ENCODE measurements at regions not wholly inside any gene's neighbourhood (a gene's known extent, or its start where the extent isn't known, plus 50 kb on each side); places are given as distances from the start of the nearest gene placed in this dataset.

DNA sequence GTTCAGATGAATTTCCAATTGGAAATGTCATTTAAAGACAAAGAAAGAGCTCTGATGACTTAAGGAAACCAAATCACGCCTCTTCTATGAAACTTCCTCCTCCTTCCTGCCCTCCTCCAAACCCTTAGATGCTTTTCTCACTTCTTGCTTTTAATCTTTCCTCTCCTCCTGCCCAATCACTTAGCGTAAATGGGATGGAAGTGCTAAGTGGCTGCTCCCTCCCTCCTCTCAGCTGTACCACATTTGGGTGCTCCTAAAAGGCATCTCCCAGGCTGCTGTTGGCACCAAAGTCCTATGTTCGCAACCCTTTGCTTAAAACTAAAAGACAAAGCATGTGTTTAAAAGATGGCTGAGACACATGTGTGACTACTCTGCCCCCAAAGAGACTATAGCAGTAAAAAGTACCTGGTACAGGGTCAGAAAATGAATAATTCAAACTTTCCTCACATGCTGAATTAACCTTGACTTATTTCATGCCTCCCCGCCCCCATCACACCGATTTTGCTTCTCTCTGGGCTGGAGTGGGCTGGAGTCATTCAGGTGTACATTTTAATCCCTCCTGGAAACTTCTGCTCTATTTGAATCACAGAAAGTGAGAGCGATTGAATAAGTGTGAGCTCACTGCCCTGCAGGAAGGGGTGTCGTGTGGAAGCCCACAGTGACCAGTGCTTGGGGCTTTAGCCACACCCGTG lies 59.2 kb upstream of the KLF7 start (continued):
- TF ChIP-seq JUND (IDR thresholded peaks at IDR 0.05; ENCODE audit: borderline replicate concordance, low read depth, low read length) (no peak), JUND (tag; IDR thresholded peaks at IDR 0.05; ENCODE audit: borderline replicate concordance, low read depth, low read length) (no peak), ZNF583 (CRISPR knock-in tag; IDR thresholded peaks at IDR 0.05) (no peak), RHOXF2B (CRISPR knock-in tag; conservative IDR thresholded peaks at IDR 0.05) (no peak), LEF1 (IDR thresholded peaks at IDR 0.05) (no peak), SMARCB1 (IDR thresholded peaks at IDR 0.05; ENCODE audit: insufficient read length, low read depth) (no peak)

DNA sequence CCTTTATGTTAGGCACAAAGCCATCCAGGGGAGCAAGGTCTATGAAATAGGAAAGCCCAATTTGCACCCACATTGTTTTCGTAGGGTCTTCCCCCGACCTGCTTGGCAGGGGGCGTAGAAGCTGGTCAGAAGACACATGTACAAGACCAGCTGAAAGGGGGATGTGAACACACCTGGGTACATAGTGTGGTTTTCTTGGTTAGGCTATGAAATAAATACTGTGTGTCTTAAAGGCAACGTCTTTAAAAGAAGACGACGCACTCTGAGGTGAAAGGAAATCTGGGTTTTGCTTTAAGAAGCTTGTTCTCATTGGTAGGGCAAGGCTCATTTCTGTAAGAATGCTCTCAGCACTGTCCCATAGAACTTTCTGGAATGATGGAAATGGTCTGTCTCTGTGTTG lies 60.0 kb upstream of the KLF7 start:
- in situ Hi-C loops (cut with MboI) = no loop called here
- POLR2A ChIA-PET = no interaction called here
- no peak for FAIRE-seq

More for the DNA sequence above, 60.0 kb upstream of the KLF7 start:
- Histone ChIP-seq H3K79me2 (ENCODE audit: control insufficient read depth, insufficient read depth, low read length) (no peaks in the 10 kb centered on the region), H3K9ac (ENCODE audit: insufficient read depth in 1 of 2, low read depth in 2 of 2, low read length in 2 of 2) (no peak overlapping the region), H3K4me3 (no peak overlapping the region), H3K9me1 (ENCODE audit: control insufficient read depth, insufficient read depth, low read length) (no peaks in the 10 kb centered on the region), H2AFZ (ENCODE audit: low read depth, low read length) (no peak overlapping the region), H3K9me3 (replicated peaks; ENCODE audit: control insufficient read depth, insufficient read depth, low read depth, low read length) (no peaks in the 10 kb centered on the region), H3K4me1 (replicated peaks in 1 of 2; ENCODE audit: control insufficient read depth in 2 of 2, insufficient read depth in 2 of 2, low read length in 2 of 2) (peaks cover 0 to 6% of the 10 kb centered on the region in 2 experiments; a peak in 3 of 5 replicates), H4K20me1 (replicated peaks; ENCODE audit: control insufficient read depth, insufficient read depth, low read length) (no peaks in the 10 kb centered on the region), H3K27me3 (ENCODE audit: control insufficient read depth in 2 of 2, insufficient read depth in 2 of 2, low read length in 2 of 2) (peaks cover 0 to 4% of the 10 kb centered on the region in 2 experiments; a peak in 1 of 5 replicates), H3K36me3 (ENCODE audit: control insufficient read depth, insufficient read depth, low read length) (no peaks in the 10 kb centered on the region), H3K4me2 (ENCODE audit: insufficient read depth, low read length) (no peak overlapping the region), H3K27ac (ENCODE audit: extremely low read depth, low read depth, low read length) (no peak overlapping the region)
- 25% methylated on average over 6 of the region's 6 CpGs for WGBS (ENCODE audit: insufficient coverage, low coverage, missing lambda C conversion rate)
- BruUV-seq (replicated peaks) = no TSS peak
- TF ChIP-seq RFX5 (IDR thresholded peaks at IDR 0.05; ENCODE audit: low read depth, low read length) (no peak), NR2C2 (CRISPR knock-in tag; IDR thresholded peaks at IDR 0.05) (no peak), NR2C2 (tag; IDR thresholded peaks at IDR 0.05) (no peak), XRCC4 (IDR thresholded peaks at IDR 0.05; ENCODE audit: extremely low read depth, insufficient read depth, insufficient read length) (no peak)
- TF ChIP-seq, protein P1, sequence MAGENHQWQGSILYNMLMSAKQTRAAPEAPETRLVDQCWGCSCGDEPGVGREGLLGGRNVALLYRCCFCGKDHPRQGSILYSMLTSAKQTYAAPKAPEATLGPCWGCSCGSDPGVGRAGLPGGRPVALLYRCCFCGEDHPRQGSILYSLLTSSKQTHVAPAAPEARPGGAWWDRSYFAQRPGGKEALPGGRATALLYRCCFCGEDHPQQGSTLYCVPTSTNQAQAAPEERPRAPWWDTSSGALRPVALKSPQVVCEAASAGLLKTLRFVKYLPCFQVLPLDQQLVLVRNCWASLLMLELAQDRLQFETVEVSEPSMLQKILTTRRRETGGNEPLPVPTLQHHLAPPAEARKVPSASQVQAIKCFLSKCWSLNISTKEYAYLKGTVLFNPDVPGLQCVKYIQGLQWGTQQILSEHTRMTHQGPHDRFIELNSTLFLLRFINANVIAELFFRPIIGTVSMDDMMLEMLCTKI (IDR thresholded peaks at IDR 0.05; ENCODE audit: partially characterized antibody) = no peak
- TF ChIP-seq, protein P2, sequence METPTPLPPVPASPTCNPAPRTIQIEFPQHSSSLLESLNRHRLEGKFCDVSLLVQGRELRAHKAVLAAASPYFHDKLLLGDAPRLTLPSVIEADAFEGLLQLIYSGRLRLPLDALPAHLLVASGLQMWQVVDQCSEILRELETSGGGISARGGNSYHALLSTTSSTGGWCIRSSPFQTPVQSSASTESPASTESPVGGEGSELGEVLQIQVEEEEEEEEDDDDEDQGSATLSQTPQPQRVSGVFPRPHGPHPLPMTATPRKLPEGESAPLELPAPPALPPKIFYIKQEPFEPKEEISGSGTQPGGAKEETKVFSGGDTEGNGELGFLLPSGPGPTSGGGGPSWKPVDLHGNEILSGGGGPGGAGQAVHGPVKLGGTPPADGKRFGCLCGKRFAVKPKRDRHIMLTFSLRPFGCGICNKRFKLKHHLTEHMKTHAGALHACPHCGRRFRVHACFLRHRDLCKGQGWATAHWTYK (CRISPR knock-in tag; IDR thresholded peaks at IDR 0.05) = no peak
- TF ChIP-seq, protein P3, sequence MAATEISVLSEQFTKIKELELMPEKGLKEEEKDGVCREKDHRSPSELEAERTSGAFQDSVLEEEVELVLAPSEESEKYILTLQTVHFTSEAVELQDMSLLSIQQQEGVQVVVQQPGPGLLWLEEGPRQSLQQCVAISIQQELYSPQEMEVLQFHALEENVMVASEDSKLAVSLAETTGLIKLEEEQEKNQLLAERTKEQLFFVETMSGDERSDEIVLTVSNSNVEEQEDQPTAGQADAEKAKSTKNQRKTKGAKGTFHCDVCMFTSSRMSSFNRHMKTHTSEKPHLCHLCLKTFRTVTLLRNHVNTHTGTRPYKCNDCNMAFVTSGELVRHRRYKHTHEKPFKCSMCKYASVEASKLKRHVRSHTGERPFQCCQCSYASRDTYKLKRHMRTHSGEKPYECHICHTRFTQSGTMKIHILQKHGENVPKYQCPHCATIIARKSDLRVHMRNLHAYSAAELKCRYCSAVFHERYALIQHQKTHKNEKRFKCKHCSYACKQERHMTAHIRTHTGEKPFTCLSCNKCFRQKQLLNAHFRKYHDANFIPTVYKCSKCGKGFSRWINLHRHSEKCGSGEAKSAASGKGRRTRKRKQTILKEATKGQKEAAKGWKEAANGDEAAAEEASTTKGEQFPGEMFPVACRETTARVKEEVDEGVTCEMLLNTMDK (IDR thresholded peaks at IDR 0.05; ENCODE audit: borderline replicate concordance, insufficient read depth, low read depth, low read length, poor library complexity, severe bottlenecking) = no peak
- intact Hi-C loops (cut with micrococcal nuclease) = no loop called here
- no peak for ATAC-seq
- CTCF ChIA-PET (ENCODE audit: low intra/inter-chr PET ratio) = no interaction called here
- DNase-seq (ENCODE audit: extremely low read depth in 1 of 4, low spot score in 3 of 4) = no peak

Measured in K562 (cell line).